Stimulated activated effector memory CD8-positive, alpha-beta T cell treated with anti-CD3 and anti-CD28 coated beads, Interleukin-12 subunit alpha, Interleukin-12 subunit beta, amount 100 ng/mL, for 72 hours (primary cell): ENCODE measurements at regions not wholly inside any gene's neighbourhood (a gene's known extent, or its start where the extent isn't known, plus 50 kb on each side); places are given as distances from the start of the nearest gene placed in this dataset.
A peak's percentile ranks its signal among the peaks of the same experiment; 100 is the strongest.

Experiments used
- ATAC-seq: fragments of 150-1000 bp; cut with Tn5 transposase; 2 replicates; pipeline ENCODE4 v1.10.0; 2021
- DNase-seq, 2 donors: peaks; one replicate each; pipeline ENCODE4 v3.0.0; 2021 to 2022; ENCODE audit warnings: low spot score in 2 of 2
- H3K27ac Mint-ChIP-seq: one replicate; pipeline ENCODE4 v1.8.0; 2022; ENCODE audit warnings: mild to moderate bottlenecking, mixed read lengths
- H3K36me3 Mint-ChIP-seq: one replicate; pipeline ENCODE4 v1.8.0; 2022; ENCODE audit warnings: mild to moderate bottlenecking, mixed read lengths
- H3K4me1 Mint-ChIP-seq: one replicate; pipeline ENCODE4 v1.8.0; 2022; ENCODE audit warnings: mixed read lengths
- H3K4me3 Mint-ChIP-seq: one replicate; pipeline ENCODE4 v1.8.0; 2022; ENCODE audit warnings: mild to moderate bottlenecking, mixed read lengths
- H3K9me3 Mint-ChIP-seq: one replicate; pipeline ENCODE4 v1.8.0; 2022; ENCODE audit warnings: mixed read lengths

GRCh38 chr4:108382751-108383150 is 214.0 kb upstream of the LEF1 start:
- no peak for DNase-seq
- Mint-ChIP-seq H3K36me3 (no peaks in the 10 kb centered on the region), H3K9me3 (no peaks in the 10 kb centered on the region), H3K27ac (no peak overlapping the region), H3K4me1 (no peaks in the 10 kb centered on the region), H3K4me3 (no peak overlapping the region)
- ATAC-seq: no peak

- no peak for DNase-seq
- H3K27ac Mint-ChIP-seq: no peak overlapping the region
- no peak overlapping the region for H3K4me3 Mint-ChIP-seq
- H3K36me3 Mint-ChIP-seq: no peaks in the 10 kb centered on the region
- peaks cover 2% of the 10 kb centered on the region for H3K4me1 Mint-ChIP-seq
- no peak for ATAC-seq
- H3K9me3 Mint-ChIP-seq: no peaks in the 10 kb centered on the region
Observed at GRCh38 chr4:108378164-108378563, 209.4 kb upstream of the LEF1 start.

- H3K27ac Mint-ChIP-seq: no peak overlapping the region
- no peak for ATAC-seq
Observed at GRCh38 chr4:108377021-108377420, 208.3 kb upstream of the LEF1 start.

GRCh38 chr4:108375434-108375833 is 206.7 kb upstream of the LEF1 start:
- ATAC-seq (no peak), DNase-seq (no peak)
- Mint-ChIP-seq H3K9me3 (no peaks in the 10 kb centered on the region), H3K4me3 (no peak overlapping the region), H3K36me3 (no peaks in the 10 kb centered on the region), H3K27ac (no peak overlapping the region), H3K4me1 (peaks cover 6% of the 10 kb centered on the region)

More at GRCh38 chr4:108377021-108377420, 208.3 kb upstream of the LEF1 start:
- Mint-ChIP-seq H3K4me1 (peaks cover 6% of the 10 kb centered on the region), H3K36me3 (no peaks in the 10 kb centered on the region), H3K9me3 (no peaks in the 10 kb centered on the region), H3K4me3 (no peak overlapping the region)
- no peak for DNase-seq

- no peaks in the 10 kb centered on the region for H3K9me3 Mint-ChIP-seq
- no peak overlapping the region for H3K27ac Mint-ChIP-seq
- no peak for ATAC-seq
- no peak for DNase-seq
- no peak overlapping the region for H3K4me3 Mint-ChIP-seq
- H3K4me1 Mint-ChIP-seq: peaks cover 6% of the 10 kb centered on the region
- H3K36me3 Mint-ChIP-seq: no peaks in the 10 kb centered on the region
Observed at GRCh38 chr4:108372681-108373080, 203.9 kb upstream of the LEF1 start.

- DNase-seq (no peak), ATAC-seq (no peak)
- Mint-ChIP-seq H3K4me1 (peaks cover 6% of the 10 kb centered on the region), H3K27ac (no peak overlapping the region), H3K36me3 (no peaks in the 10 kb centered on the region), H3K4me3 (no peak overlapping the region), H3K9me3 (no peaks in the 10 kb centered on the region)
Observed at GRCh38 chr4:108371282-108371681, 202.6 kb upstream of the LEF1 start.

GRCh38 chr4:108370291-108371141 is 201.8 kb upstream of the LEF1 start:
- Mint-ChIP-seq H3K36me3 (no peaks in the 10 kb centered on the region), H3K4me3 (peak overlapping the region; percentile 30), H3K4me1 (peaks cover 6% of the 10 kb centered on the region), H3K9me3 (no peaks in the 10 kb centered on the region), H3K27ac (no peak overlapping the region)
- ATAC-seq (peak; percentile 62), DNase-seq (no peak)

GRCh38 chr4:108369035-108369655 is 200.4 kb upstream of the LEF1 start:
- peaks cover 6% of the 10 kb centered on the region for H3K4me1 Mint-ChIP-seq
- H3K9me3 Mint-ChIP-seq: no peaks in the 10 kb centered on the region
- H3K4me3 Mint-ChIP-seq: no peak overlapping the region
- no peaks in the 10 kb centered on the region for H3K36me3 Mint-ChIP-seq
- H3K27ac Mint-ChIP-seq: no peak overlapping the region
- ATAC-seq: no peak
- DNase-seq: no peak

- Mint-ChIP-seq H3K9me3 (no peaks in the 10 kb centered on the region), H3K36me3 (no peaks in the 10 kb centered on the region), H3K27ac (no peak overlapping the region), H3K4me3 (no peak overlapping the region), H3K4me1 (peaks cover under 1% of the 10 kb centered on the region)
- no peak for DNase-seq
- ATAC-seq: no peak
Observed at GRCh38 chr4:108367751-108368150, 199.0 kb upstream of the LEF1 start.

- Mint-ChIP-seq H3K9me3 (no peaks in the 10 kb centered on the region), H3K4me3 (no peak overlapping the region), H3K27ac (no peak overlapping the region), H3K4me1 (no peaks in the 10 kb centered on the region), H3K36me3 (no peaks in the 10 kb centered on the region)
- ATAC-seq (no peak), DNase-seq (no peak)
Observed at GRCh38 chr4:108366716-108367115, 198.0 kb upstream of the LEF1 start.

- H3K4me3 Mint-ChIP-seq: no peak overlapping the region
- DNase-seq (no peak), ATAC-seq (no peak)
- no peaks in the 10 kb centered on the region for H3K9me3 Mint-ChIP-seq
- no peaks in the 10 kb centered on the region for H3K4me1 Mint-ChIP-seq
- no peaks in the 10 kb centered on the region for H3K36me3 Mint-ChIP-seq
- H3K27ac Mint-ChIP-seq: no peak overlapping the region
Observed at GRCh38 chr4:108365551-108365950, 196.8 kb upstream of the LEF1 start.

GRCh38 chr4:108361886-108362285 is 193.2 kb upstream of the LEF1 start:
- H3K27ac Mint-ChIP-seq: no peak overlapping the region
- no peaks in the 10 kb centered on the region for H3K9me3 Mint-ChIP-seq
- no peaks in the 10 kb centered on the region for H3K36me3 Mint-ChIP-seq
- no peak for ATAC-seq
- no peak for DNase-seq
- H3K4me1 Mint-ChIP-seq: peaks cover 8% of the 10 kb centered on the region
- H3K4me3 Mint-ChIP-seq: no peak overlapping the region

- Mint-ChIP-seq H3K4me3 (no peak overlapping the region), H3K9me3 (no peaks in the 10 kb centered on the region), H3K36me3 (no peaks in the 10 kb centered on the region), H3K27ac (no peak overlapping the region), H3K4me1 (peaks cover 8% of the 10 kb centered on the region)
- DNase-seq (no peak), ATAC-seq (no peak)
Observed at GRCh38 chr4:108361446-108361820, 192.7 kb upstream of the LEF1 start.

GRCh38 chr4:108360754-108361445 is 192.2 kb upstream of the LEF1 start:
- Mint-ChIP-seq H3K27ac (no peak overlapping the region), H3K36me3 (no peaks in the 10 kb centered on the region), H3K4me3 (no peak overlapping the region), H3K4me1 (peaks cover 8% of the 10 kb centered on the region), H3K9me3 (no peaks in the 10 kb centered on the region)
- DNase-seq: no peak
- ATAC-seq: no peak

GRCh38 chr4:108359986-108360681 is 191.4 kb upstream of the LEF1 start:
- no peak for DNase-seq
- peaks cover 8% of the 10 kb centered on the region for H3K4me1 Mint-ChIP-seq
- H3K36me3 Mint-ChIP-seq: no peaks in the 10 kb centered on the region

More at GRCh38 chr4:108359986-108360681, 191.4 kb upstream of the LEF1 start:
- Mint-ChIP-seq H3K27ac (no peak overlapping the region), H3K4me3 (no peak overlapping the region), H3K9me3 (no peaks in the 10 kb centered on the region)
- no peak for ATAC-seq
